GM19238 (cell line): ENCODE measurements at regions not wholly inside any gene's neighbourhood (a gene's known extent, or its start where the extent isn't known, plus 50 kb on each side); places are given as distances from the start of the nearest gene placed in this dataset.

Experiments
- DNase-seq: peaks from one replicate; pipeline ENCODE4 v3.0.0; 2011; ENCODE audit warnings: low spot score; ENCODE audit not compliant: insufficient read length

DNA sequence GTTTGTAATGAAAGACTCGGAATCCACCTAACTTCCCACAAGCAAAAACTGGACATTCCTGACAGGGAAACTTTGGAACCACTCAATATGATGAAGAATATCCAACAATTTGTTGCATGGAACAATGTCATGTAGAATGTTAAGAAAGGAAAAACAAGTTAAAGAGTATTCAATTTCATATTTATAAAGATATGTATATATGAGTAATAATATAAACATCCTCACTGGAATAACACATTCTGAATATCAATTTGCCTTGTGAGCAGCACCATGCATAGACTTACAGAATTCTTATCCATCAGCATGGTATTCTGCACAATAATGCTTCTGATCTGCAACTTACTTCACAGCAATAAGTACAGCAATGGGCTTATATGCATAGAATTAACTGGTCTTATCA lies 650.3 kb downstream of the SEMA5A start:
- no peak for DNase-seq

DNA sequence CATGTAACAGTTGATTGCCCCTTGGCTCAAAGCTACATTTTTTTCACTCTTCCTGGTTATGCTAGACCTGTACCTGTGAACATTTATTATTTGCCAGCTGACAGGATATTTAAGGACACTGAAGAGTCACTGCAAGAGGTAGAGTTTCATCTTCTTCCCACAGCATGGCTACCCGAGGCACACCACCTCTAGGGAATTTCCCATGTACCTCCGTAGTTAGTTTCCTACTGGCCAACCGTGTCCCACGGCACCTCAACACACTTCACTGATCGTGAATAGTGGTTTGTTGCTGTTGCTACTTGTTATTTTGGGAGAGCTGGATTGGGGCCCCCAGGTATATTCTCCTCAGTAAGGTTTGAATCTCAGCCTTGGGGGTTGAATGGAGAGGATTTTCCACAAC lies 648.6 kb downstream of the SEMA5A start:
- DNase-seq: no peak

DNA sequence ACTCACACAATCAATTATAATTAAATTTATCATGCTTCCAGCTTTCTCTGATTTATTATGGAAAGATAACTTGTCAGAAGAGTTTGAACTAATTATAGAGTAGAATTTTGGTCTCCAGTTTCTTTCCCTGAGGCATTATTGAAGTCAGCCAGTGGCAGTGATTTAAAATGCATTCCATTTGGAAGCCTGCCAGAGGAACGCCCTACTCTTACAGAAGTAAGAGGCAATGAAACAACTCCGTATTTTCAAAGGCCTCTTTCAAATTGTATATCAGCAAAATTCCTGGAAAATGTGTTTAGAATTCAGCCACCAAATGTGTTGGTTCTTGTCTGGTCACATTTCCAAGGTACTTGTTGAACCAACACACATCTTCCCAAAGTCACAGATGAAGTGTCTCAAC lies 640.9 kb downstream of the SEMA5A start:
- DNase-seq: no peak

DNA sequence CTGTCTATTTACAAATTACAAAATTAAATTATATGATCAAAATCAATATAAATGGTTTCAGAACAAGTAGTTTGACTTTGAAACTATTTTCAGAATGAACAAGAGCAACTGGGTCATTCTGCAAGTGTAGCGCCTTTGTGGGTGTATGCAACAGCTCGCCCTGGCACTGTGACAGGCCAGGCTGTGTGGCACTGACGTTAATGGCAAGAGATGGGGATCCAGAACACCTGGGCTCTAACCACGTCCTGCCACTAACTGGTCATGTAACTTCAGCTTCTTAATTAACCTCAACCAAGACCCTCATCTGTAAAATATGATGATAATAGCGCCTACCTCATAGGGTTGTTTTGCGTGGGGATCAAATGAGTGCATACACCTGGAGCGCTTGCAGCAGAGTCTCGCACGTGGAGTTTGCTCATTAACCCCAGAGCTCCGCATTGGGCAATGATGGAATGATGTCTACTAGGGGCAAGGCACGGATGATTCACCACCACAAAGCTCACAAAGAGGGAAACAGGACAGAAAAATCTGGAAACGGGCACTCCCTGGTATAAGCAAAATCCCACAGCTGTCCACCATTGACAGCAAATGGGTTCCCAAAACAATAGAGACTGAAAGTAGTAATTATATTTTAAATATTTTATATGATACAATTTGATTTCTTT lies 639.4 kb downstream of the SEMA5A start:
- DNase-seq: no peak

DNA sequence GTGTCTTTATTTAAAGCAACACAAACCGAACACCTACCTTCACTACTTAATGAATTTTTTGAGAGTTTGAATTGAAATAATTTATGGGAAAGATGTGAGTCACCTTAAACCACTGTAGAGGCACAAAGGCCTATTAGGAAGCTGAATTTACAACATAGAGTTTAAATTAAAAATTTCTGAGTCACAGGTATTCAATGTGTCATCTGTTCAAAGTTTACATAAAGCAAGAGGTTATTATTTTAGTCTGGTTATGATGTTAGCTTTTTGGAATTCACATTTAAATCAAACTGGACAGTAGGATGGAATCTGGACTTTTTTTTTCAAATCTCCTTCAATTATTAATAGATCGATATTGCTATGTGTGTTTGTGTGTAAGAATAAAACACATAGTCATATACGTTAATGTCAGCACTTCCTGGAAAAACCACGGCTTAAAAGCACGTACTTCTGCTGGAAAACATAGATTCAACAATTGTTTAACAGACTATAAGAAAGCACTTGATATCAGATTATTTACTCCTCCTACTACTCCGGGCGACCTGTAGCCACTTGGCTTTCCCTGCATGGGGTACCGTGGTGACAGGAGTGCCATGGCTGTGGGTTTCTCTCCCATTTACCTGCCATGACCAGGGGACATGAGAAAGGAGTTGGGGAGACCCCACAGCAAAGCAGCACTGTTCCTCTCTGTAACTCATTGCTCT lies 638.6 kb downstream of the SEMA5A start:
- DNase-seq: no peak

DNA sequence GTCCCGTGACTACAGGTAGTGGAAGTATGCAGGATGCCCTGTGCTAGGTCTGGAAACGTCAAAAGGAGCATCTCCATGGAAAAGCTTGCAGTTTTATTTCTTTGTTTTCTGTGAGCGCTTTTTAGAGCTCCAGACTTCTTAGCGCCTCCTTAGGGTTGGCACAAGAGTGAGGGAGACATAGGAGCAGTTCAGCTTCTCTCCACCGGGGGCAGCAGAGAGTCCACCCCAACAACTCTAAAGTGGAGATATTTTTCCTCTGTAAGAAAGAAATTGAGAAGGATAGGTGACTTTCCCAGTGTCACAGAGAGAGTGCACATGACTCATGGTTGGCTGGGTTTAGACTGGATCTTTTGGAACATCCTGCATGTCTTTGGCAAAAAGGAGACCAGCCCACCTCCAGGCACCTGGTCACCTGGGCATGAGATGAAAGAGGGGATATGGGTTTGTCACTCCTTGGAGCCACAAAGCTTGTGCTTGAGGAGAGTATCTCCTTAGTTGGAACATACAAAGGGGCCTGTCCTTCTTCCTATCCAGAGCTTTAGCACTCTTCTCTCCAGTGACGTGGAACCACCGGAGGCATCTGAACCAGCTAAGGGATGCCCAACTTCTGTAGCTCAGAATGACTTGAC lies 637.7 kb downstream of the SEMA5A start:
- no peak for DNase-seq

DNA sequence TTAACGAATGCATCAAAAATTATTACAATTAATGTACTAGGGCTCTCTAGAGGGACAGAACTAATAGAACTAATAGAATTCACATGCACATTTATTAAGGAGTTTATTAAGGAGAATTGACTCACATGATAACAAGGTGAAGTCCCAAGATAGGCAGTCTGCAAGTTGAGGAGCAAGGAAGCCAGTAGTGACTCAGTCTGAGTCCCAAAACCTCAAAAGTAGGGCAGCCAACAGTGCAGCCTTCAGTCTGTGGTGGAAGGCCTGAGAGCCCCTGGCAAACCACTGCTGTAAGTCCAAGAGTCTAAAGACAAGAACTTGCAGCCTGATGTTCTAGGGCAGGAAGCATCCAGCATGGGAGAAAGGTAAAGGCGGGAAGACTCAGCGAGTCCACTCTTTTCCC lies 633.8 kb downstream of the SEMA5A start:
- no peak for DNase-seq

DNA sequence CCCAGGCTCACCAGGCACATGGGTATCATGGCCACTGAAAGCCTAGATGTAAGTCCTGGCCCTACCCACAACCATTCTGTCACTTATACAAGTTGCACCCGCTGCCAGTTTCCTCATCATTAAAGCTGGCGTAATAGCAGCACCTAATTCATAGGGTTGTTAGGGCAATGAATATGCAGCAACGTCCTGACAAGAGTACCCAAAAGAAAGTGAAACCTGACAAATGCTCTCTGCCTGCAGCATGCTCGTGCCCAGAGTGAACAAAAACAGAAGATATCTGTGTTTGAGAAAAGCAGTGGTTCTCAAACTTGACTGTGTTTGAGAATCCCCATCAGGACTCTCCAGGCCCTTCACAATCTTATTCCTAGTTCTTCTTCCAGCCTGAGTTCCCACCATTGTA lies 632.4 kb downstream of the SEMA5A start:
- no peak for DNase-seq

DNA sequence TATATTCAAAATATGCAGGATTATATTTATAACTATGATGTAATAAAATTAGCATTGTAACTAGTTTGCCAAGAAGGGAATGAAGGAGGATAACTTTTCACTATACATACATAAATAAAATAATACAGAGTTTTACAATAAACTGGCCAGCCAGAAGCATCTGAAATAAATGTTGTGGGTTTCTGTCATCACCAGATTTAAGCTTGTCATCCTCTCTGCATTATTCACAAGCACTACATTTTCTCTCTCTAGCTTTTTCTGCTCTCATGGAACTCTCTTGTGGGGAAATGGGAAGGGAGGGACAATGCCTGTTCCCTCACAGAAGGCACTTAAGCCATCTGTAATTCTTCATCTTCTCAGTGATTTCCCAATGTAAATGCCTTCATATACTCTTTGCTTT lies 626.8 kb downstream of the SEMA5A start:
- DNase-seq: no peak

DNA sequence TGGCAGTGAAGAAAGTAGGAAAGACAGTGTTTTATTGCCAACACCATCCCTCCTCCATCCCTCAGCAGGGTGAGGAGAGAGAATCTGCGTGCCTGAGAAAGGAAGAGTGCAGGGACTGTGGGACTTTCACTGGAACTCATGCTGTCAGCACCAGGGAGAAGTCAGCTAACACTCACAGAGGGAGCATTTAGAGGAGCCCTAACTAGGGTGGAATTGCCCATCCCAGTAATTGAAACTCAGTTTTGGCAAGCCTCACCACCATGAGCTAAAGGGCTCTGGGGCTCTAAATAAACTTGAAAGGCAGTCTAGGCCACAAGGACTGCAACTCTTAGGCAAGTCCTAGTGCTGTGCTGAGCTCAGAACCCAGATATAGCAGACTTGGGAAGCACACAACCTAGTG lies 622.3 kb downstream of the SEMA5A start:
- no peak for DNase-seq

DNA sequence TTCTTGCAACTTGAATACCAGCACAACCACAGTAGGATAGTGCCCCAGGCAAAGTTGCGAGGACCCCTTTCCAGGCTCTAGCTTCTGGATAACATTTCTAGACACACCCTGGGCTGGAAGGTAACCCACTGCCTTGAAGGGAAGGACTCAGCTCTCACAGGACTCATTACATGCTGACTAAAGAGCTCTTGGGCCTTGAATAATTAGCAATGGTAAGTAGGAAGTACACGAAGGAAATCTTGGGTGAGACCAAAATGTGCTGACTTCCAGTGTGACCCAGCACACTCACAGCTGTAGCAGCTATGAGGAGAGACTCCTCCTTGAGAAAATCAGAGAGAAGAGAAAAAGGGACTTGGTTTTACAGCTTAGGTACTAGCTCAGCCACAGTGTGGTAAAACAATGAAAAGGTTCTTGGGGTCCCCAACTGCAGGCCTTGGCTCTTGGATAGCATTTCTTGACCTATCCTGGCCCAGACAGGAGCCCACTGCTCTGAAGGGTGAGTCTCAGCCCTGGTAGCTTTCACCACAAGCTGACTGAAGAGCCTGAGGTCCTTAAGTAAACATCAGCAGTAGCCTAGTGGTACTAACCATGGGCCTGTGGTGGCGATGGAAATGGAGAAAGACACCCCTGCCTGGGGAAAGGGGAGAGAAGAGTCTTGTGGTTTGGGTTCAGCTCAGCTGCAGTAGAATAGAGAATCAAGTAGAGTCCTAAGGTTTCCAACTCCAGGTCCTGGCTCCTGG lies 621.7 kb downstream of the SEMA5A start:
- DNase-seq: no peak

DNA sequence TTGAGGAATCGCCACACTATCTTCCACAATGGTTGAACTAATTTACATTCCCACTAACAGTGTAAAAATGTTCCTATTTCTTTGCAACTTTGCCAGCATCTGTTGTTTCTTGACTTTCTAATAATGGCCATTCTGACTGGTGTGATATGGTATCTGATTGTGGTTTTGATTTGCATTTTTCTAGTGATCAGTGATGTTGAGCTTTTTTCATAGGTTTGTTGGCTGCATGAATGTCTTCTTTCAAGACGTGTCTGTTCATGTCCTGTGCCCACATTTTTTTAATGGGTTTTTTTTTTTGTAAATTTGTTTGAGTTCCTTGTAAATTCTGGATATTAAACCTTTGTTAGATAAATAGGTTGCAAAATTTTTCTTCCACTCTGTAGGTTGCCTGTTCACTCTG lies 615.9 kb downstream of the SEMA5A start:
- no peak for DNase-seq

DNA sequence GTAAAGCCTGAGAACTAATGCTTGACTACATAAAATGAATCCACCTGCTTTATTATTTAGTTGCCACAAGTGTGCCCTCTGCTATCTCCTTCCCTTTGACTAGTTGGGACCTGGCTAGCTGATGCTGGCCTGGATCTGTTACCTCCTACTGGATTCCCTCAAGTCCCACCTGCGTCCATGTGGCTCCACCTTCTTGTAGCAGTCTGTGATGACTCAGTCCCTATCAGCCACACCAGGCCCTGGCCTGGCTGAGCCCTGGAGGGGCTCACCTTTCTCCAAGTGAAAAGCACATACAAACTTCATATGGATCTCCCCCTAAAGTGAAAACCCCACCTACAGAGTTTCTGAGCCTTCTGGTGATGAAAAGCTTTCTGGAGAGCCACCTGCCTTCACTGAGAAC lies 611.4 kb downstream of the SEMA5A start:
- no peak for DNase-seq

DNA sequence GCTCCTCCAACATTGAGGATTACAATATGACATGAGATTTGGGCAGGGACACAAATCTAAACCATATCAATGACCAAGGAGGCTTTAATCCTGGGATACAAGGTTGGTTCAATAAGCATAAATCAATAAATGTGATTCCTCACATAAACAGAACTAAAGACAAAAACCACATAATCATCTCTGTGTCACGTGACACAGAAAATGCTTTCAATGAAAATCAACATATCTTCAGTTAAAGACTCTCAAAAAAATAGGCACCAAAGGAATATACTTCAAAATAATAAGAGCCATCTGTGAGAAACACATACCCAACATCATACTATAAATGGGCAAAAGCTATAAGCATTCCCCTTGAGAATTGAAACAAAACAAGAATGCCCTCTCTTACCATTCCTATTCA lies 604.9 kb downstream of the SEMA5A start:
- DNase-seq: no peak

DNA sequence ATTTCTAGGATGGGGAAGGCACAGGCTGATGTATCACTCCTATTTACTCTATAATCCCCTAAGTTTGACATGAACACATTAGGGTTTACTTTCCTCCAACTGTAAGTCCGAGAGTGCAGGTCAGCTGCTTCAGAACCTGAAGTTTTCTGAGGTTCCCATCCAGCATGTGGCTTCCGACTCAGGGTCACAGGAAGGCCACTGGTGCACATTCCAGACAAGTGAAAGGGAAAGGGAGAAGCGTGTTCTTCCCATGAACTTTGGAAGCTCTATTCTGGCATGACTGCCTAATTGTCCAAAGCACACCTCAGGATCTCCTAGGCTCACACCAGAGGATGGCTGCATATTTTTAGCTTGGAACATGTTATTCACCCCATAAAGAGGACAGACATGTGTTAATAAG lies 602.6 kb downstream of the SEMA5A start:
- no peak for DNase-seq

DNA sequence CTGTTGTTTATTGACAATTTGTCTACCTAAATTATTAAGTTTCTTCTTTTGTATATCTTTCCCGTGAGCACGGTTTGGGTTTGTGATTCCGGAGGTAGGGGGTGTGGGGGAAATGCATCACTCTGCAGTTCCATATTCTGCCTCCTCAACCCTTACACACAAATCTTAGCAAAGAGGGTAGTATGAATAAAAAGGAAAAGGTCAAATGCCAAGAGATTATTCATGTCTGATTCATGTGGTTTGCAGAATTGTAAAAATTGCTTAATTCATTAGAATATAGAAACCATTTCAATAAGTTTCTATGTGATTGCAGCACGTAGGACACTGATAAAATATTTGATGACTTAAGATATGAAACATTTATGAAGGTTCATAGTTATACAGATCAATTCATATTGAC lies 601.9 kb downstream of the SEMA5A start:
- no peak for DNase-seq

DNA sequence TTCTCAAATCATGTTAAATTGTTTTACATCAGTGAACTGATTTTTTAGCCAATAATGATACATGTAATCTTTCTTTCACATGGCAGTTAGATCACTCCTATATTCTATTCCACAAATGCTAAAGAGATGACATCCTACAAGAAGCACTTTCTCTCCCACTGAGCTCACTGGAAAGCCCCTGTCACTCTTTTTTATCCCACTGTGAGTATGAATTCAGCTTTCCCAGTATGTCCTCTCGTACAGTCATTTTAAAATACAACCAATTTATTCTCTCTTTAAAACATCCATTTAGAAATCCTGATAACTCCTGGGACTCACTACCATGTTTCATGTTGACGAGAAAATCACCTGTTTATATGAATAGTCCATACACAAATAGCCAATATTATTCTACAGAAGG lies 599.9 kb downstream of the SEMA5A start:
- no peak for DNase-seq

DNA sequence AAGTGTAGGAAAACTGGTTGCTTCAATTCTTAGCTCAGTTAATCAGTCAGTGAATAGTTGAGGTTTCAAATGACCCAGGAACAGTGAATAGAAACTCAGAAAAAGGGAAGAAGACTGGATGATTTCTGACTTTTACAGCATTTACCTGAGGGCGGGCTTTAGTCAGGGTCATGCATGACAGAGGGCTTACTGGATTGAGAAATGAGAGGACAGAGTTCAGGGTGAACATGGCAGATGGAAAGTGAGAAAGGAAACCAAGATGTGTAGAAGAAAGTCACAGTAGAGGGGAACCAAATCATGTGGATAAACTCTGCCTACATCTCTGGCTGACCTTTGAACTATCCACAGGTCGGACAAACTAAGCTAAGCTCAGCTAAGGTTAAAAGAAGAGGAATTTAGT lies 596.0 kb downstream of the SEMA5A start:
- DNase-seq: peak; percentile 16

DNA sequence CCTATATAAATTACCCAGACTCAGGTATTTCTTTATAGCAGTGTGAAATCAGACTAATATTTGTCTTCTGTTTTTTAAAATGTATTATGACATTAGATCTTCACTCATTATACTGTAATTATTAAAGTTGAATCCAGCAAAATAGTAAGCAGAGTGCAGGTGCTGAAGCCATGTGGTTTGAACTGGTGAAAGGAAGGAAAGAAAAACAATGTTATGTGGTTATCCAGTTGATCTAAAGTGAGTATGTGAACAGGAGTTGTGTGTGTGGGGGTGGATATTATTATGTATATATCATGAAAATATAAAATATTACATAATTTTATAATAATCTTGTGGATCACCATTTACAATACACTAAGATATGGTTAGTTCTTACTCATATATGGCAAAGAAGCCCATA lies 593.7 kb downstream of the SEMA5A start:
- no peak for DNase-seq

DNA sequence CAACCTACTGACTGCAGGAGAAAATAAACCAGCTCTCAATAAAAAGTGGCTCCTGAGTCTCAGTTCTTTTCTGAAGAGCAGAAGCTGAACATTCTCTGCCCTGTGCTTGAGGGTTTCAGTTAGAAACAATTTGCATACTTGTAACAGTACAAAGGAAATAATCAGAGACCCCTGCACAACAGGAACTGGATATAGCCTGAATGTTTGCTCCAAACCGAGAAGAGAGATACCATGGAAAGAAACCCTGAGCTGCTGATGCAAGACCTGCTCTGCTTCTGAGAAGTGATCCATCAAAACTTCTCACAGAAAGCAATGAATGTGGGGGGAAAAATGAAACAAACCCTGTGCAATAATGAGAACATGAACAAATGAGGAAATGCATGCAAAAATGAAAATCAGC lies 592.9 kb downstream of the SEMA5A start:
- DNase-seq: no peak

DNA sequence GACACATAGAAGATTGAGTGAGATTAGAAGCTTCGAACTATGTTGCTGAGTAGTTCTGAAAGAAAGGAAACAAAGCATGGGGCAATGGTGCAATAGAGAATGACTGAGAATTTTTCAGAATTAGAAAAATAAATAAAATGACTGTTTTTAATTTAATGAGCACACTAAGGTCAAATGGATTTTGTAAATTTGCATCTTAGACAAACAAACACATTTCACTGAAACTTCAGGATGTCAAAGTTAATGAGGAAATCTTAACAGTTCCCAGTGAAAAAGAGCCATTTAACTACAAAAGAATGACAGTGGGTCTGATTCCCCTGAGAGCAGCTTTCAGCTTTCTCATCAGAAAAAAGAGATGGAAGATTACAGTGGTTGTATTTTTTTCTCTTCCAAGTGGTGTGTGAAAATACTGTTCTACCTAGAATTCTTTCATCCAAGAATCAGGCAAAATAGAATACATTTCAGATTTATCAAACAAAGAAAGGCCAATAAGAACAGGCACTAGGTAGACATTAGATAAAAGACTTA lies 591.9 kb downstream of the SEMA5A start:
- no peak for DNase-seq

DNA sequence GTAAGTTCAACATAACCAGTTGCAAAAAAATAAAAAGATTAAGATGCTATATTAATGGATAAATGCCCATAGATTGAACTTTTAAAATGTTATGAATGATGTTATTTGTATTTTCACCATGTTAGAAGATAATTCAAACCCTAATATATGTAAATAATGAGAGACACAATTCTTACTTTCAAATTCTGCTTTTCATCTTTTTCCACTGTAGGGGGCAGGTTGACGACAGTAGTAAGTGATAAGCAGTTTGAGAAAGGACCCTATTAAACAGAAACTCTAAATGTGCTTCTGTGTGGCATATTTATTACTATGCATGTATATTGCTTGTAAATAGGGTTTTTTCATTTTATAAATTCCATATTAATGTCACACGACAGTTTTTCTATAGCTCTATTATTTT lies 591.1 kb downstream of the SEMA5A start:
- DNase-seq: no peak
